Chondrocyte (in vitro differentiated cells): ENCODE measurements at regions not wholly inside any gene's neighbourhood (a gene's known extent, or its start where the extent isn't known, plus 50 kb on each side); places are given as distances from the start of the nearest gene placed in this dataset.

Experiments
- DNase-seq: peaks from one replicate; pipeline ENCODE4 v3.0.0; 2021; ENCODE audit warnings: mixed read lengths, low spot score
- H3K27ac Mint-ChIP-seq: one replicate; pipeline ENCODE4 v1.8.0; 2021; ENCODE audit warnings: mild to moderate bottlenecking, moderate library complexity, mixed read lengths; ENCODE audit not compliant: unreplicated experiment
- H3K27me3 Mint-ChIP-seq: 2 replicates; pipeline ENCODE4 v1.8.0; 2021; ENCODE audit warnings: low read depth, mixed read lengths
- H3K36me3 Mint-ChIP-seq: 2 replicates; pipeline ENCODE4 v1.8.0; 2021; ENCODE audit warnings: low read depth, mixed read lengths
- H3K4me1 Mint-ChIP-seq: 2 replicates; pipeline ENCODE4 v1.8.0; 2021; ENCODE audit warnings: low read depth, mild to moderate bottlenecking, mixed read lengths
- H3K4me3 Mint-ChIP-seq: one replicate; pipeline ENCODE4 v1.8.0; 2021; ENCODE audit warnings: mild to moderate bottlenecking, moderate library complexity, mixed read lengths; ENCODE audit not compliant: unreplicated experiment
- H3K9me3 Mint-ChIP-seq: 2 replicates; pipeline ENCODE4 v1.8.0; 2021; ENCODE audit warnings: low read depth, mixed read lengths
- CTCF ChIP-seq: fragments of 200-600 bp; sonication (generic); IDR thresholded peaks from 2 replicates; pipeline ENCODE4 v1.5.0; 2021; ENCODE audit warnings: antibody characterized with exemption, mild to moderate bottlenecking, moderate library complexity

GRCh38 chr4:34643476-34643875 lies 1600.8 kb downstream of the ARAP2 start:
- no peak for DNase-seq
- peaks cover 8% of the 10 kb centered on the region for H3K36me3 Mint-ChIP-seq
- H3K27ac Mint-ChIP-seq: no peak overlapping the region
- peaks cover 28% of the 10 kb centered on the region for H3K4me1 Mint-ChIP-seq
- H3K4me3 Mint-ChIP-seq: no peak overlapping the region
- no peaks in the 10 kb centered on the region for H3K27me3 Mint-ChIP-seq
- TF ChIP-seq CTCF: no peak
- peaks cover 29% of the 10 kb centered on the region for H3K9me3 Mint-ChIP-seq

DNA sequence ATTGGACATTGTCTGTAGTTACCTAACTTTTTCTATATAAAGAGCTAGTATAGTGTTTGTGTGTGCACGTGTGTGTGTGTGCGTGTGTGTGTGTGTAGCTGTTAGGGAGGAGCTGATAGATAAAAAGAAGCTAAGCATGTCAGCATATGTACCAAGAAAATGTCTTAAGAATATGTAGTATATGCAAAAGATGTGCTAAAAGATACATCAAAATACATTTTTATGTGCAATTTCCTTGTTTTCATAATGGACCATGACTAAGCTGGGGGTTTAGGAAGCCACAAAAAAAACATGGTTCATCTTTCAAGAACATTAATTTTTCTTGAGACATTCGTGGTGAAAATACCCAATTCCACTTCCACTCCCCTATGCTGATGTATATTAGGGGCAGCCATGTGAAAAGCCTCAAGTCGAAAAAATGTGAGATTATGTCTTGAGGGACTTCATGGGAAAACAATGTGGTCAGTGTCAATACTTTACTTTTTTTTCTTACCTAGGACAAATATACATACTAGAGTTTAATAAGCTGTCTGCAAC lies 1599.7 kb downstream of the ARAP2 start:
- Mint-ChIP-seq H3K27me3 (no peaks in the 10 kb centered on the region), H3K4me3 (no peak overlapping the region), H3K9me3 (peaks cover 29% of the 10 kb centered on the region), H3K4me1 (peaks cover 28% of the 10 kb centered on the region), H3K27ac (peak overlapping the region; percentile 45), H3K36me3 (peaks cover 8% of the 10 kb centered on the region)
- no peak for DNase-seq
- no peak for TF ChIP-seq CTCF

- Mint-ChIP-seq H3K4me3 (no peak overlapping the region), H3K36me3 (no peaks in the 10 kb centered on the region), H3K27ac (no peak overlapping the region), H3K27me3 (no peaks in the 10 kb centered on the region), H3K9me3 (no peaks in the 10 kb centered on the region), H3K4me1 (peaks cover 20% of the 10 kb centered on the region)
- no peak for TF ChIP-seq CTCF
- DNase-seq: no peak
Measured at GRCh38 chr4:34649716-34650115, 1594.6 kb downstream of the ARAP2 start.

- peak; percentile 68 for DNase-seq
- Mint-ChIP-seq H3K9me3 (no peaks in the 10 kb centered on the region), H3K4me1 (no peaks in the 10 kb centered on the region), H3K4me3 (no peak overlapping the region), H3K36me3 (no peaks in the 10 kb centered on the region), H3K27ac (no peak overlapping the region), H3K27me3 (no peaks in the 10 kb centered on the region)
- TF ChIP-seq CTCF: no peak
Measured at GRCh38 chr4:34664051-34664450, 1580.3 kb downstream of the ARAP2 start.

DNA sequence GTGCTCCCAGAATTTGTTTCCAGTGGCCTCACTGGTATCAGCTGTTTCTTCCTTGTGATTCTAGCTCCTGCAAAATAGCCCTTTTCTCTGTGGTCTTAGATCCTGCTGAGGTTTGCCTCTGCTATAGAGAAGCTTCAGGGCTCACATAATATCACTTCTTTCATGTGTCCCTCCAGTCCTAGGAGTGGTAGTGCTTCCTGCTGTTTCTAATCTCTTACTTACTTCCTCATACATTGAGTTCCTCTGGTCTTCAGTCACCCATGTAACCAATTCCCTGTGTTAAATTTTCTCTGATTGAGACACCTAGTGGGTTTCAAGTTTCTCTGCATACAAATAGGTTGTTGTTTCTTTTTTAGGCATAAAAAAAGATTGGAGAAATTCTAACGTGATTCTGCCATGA lies 1567.9 kb downstream of the ARAP2 start:
- DNase-seq: no peak
- H3K27ac Mint-ChIP-seq: no peak overlapping the region
- no peaks in the 10 kb centered on the region for H3K9me3 Mint-ChIP-seq
- H3K27me3 Mint-ChIP-seq: no peaks in the 10 kb centered on the region
- no peak overlapping the region for H3K4me3 Mint-ChIP-seq
- H3K36me3 Mint-ChIP-seq: no peaks in the 10 kb centered on the region
- H3K4me1 Mint-ChIP-seq: peaks cover 6% of the 10 kb centered on the region
- TF ChIP-seq CTCF: no peak
